Activated effector memory CD4-positive, alpha-beta T cell treated with anti-CD3 and anti-CD28 coated beads, Interleukin-2, amount 50 U/mL, for 16 hours (primary cell): ENCODE measurements at regions not wholly inside any gene's neighbourhood (a gene's known extent, or its start where the extent isn't known, plus 50 kb on each side); places are given as distances from the start of the nearest gene placed in this dataset.

ENCODE experiments used
- DNase-seq: peaks from one replicate; pipeline ENCODE4 v3.0.0-alpha.2; 2020

DNA sequence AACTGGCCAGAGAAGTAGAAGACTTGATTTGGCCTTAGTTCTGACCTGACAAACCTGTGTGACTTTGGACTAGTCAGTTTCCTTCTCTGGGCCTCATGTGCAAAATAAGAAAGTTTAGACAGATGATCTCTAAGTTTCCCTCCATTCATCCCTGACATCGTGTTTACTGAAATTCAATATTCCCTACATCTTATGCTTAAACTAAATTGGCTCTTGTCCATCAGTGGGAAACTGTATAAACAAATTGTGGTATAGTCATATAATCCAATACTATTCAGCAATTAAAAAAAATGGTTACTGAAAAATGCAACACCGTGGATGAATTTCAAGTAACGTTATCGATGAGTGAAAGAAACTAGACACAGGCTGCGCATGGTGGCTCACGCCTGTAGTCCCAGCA is 64.4 kb upstream of the HRH1 start:
- DNase-seq, result no peak

DNA sequence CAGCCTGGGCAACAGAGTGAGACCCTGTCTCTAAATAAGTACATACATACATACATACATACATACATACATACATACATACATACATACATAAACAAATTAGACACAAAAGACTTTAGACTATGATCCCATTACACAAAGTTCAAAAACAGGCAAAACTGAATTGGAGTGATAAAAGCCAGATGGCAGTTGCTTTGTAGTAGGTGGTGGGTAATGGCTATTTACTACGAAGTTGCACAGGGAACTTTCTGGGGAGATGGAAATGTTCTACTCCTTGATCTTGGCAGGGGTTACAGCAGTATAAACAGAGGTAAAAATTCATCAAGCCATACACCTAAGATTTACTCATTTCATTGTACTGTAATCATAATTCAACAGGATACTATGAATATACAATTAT is 63.7 kb upstream of the HRH1 start:
- DNase-seq, result no peak

DNA sequence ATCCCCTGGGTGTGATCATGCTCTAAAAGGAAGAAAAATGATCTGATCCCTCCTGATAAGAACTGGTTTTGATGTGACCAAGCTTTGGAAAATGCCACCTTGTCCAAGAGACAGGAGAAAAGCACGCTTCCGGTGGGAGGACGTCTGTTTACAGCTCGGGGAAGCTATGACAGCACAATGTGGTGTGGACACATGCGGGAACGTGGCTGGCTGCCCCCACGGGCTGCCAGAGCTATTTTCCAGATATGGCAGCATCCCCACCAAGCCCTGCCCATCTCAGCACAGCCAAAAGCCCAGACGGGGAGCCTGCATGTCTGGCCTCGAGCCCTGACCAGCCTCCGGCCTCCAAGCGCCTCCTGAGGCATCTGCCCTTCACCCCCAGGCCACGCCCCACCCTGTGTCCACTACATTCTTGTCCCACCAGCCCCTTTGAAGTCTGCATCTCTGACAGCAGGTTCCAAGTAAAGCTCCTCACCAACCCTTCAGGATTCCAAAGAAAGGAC is 63.2 kb upstream of the HRH1 start:
- no peak for DNase-seq

DNA sequence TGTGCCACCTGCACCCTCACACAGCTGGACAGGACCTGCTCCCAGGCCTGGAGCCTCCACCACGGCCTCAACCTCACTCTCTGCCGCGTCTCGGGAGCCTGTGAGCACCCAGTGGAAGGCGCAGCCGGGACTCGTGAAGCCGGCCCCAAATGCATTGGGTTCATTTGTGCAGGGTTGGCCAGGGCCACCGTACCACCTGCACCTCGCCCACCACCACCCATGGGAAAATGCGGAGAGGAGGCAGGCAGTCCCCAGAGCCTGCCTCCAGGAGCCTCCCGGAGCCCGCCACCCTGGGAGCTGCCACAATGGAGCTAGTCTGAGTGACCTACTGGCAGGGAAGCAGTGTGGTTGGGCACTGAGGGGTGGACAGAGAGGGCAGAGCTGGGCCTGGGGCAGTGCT is 62.5 kb upstream of the HRH1 start:
- no peak for DNase-seq

DNA sequence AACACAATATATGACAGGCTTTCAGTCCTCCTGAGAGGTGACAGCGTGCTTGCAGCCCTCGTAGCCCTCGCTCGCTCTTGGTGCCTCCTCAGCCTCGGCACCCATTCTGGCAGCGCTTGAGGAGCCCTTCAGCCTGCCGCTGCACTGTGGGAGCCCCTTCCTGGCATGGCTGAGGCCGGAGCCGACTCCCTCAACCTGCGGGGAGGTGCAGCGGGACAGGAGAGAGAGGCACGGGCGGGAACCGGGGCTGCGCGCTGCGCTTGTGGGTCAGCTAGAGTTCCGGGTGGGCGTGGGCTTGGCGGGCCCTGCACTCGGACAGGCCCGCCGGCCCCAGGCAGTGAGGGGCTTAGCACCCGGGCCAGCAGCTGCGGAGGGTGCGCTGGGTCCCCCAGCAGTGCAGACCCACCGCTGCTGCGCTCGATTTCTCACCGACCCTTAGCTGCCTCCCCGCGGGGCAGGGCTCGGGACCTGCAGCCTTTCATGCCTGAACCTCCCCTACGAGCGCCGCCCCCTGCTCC is 60.4 kb upstream of the HRH1 start:
- DNase-seq, result no peak

DNA sequence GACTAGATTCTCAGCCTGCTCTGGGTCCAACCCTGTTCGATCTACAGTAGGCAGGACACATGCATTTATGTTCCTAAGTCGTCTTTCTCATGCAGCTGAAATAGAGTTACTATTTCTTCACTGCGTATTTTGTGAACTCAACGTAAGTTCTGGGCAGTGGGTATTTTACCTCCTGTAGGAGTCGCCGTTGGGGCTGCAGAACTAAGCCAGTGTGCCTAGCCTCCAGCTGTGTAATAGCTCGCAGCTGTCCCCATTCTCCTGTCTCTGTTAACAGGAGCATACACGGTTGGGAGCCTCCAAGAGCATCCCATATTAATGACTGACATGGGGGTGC is 58.4 kb upstream of the HRH1 start:
- no peak for DNase-seq

DNA sequence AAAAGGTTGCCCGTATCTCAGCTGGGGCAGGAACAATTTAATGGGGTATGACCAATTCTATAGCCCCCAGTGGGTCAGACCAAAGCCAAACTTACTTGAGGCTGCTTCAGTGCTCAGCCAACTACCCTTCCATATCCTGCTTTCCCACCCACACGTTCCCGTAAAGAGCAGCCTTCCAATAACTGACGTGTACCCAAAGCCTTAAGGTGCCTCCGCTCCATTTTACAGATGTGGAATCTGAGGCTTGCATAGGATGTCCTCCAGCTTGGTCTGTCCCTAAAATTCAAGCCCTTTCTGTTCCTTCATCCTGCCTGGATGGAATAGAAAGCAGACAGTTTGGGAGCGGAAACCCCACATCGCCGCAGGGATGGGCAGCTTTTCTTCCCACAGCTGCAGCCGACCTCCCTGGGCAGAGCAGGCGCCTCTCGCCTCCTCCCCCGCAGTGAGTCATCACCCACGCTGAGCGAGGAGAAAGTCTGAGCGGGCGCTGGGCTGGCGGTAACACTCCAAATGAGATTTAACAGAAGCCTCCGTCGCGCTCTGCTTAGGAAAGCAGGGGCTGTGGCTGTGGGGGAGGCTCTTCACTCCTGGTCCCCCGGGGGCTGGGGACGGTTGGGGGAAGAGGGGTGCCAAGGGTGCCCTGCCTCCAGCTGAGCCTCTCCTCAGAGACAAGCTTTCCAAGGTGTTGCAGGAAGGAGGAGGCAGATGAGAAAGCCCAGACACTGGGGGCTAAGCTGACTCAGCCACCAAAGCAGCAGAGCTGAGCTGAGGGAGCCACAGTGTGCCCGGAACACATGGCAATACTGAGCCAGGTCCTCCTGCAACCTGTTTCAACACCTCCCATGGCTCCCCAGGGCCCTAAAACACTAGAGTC is 57.8 kb upstream of the HRH1 start:
- DNase-seq, result peak; percentile 88

DNA sequence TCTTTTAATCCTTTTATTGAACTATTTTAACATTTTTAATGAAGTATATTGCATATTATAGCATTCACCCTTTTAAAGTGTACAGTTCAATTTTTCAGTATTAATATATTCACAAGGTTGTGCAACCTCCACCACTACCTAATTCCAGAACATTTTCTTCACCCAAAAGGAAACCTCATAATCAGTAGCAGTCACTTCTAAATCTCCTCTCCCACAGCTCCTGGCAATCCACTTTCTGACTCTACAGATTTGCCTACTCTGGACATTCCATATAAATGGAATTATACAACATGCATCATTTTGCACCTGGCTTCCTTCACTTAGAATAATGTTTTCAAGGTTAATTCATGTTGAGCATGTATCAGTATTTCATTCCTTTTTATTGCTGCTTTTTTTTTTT is 55.0 kb upstream of the HRH1 start:
- DNase-seq, result no peak
